A549 (cell line): ENCODE measurements at regions not wholly inside any gene's neighbourhood (a gene's known extent, or its start where the extent isn't known, plus 50 kb on each side); places are given as distances from the start of the nearest gene placed in this dataset.

ENCODE experiments used
- ATAC-seq, 2 experiments: fragments of 200-7000 bp in 1 of 2; fragments of >200 bp in 1 of 2; cut with Nextera tagmentation in 1 of 2; cut with Tn5 transposase in 1 of 2; 3 replicates each; pipeline versions ENCODE4 v1.8.0 to v1.9.1; 2018 to 2020; ENCODE audit warnings: mild to moderate bottlenecking in 1 of 2, moderate library complexity in 1 of 2
- CTCF ChIA-PET: fragments of 300-600 bp; sonication (Branson Sonifier 250); formaldehyde crosslinking; extraction: SDS; loops from one replicate; lab custom pipeline; 2021; ENCODE audit warnings: antibody characterized with exemption, inconsistent platforms; lab: Yijun Ruan, JAX
- POLR2A ChIA-PET: fragments of 350-600 bp; formaldehyde crosslinking; extraction: SDS; loops from one replicate; lab custom pipeline; 2021; ENCODE audit warnings: antibody characterized with exemption, inconsistent platforms; lab: Yijun Ruan, JAX
- DNase-seq, 2 experiments: peaks; one replicate each; pipeline versions ENCODE4 v3.0.0 to v3.0.0-alpha.2; 2011 to 2016; ENCODE audit warnings: low read depth in 1 of 2, low spot score in 1 of 2
- FAIRE-seq: peaks from 2 replicates; lab custom pipeline; 2011; peaks lifted over from hg19 to GRCh38; lab: Jason Lieb, UNC
- H3K27ac ChIP-seq, 2 experiments: fragments of >200 bp; sonication (Bioruptor Twin); formaldehyde crosslinking; 3 replicates each; pipeline ENCODE4 v1.5.1; 2016 to 2017
- H3K4me1 ChIP-seq: fragments of >200 bp; sonication (Bioruptor Twin); formaldehyde crosslinking; 3 replicates; pipeline ENCODE4 v1.6.1; 2016
- H3K4me2 ChIP-seq: fragments of >200 bp; sonication (Bioruptor Twin); formaldehyde crosslinking; 3 replicates; pipeline ENCODE4 v1.6.1; 2016
- H3K4me3 ChIP-seq: fragments of >200 bp; sonication (Bioruptor Twin); formaldehyde crosslinking; 3 replicates; pipeline ENCODE4 v1.5.1; 2016
- H3K9me3 ChIP-seq: fragments of >200 bp; sonication (Bioruptor Twin); formaldehyde crosslinking; 3 replicates; pipeline ENCODE4 v1.6.1; 2016
- BCL3 ChIP-seq: fragments of >200 bp; sonication (Bioruptor Twin); formaldehyde crosslinking; IDR thresholded peaks from 3 replicates; pipeline ENCODE4 v1.6.1; 2016
- E2F6 ChIP-seq: IDR thresholded peaks from 2 replicates; pipeline ENCODE4 v1.6.1; 2012; ENCODE audit warnings: low read depth, borderline replicate concordance
- EHMT2 ChIP-seq: fragments of 200-600 bp; sonication (generic); IDR thresholded peaks from 2 replicates; pipeline ENCODE4 v1.6.1; 2016; ENCODE audit warnings: antibody characterized with exemption, low read depth, mild to moderate bottlenecking, moderate library complexity
- EP300 ChIP-seq, 2 experiments: fragments of >200 bp; sonication (Bioruptor Twin); formaldehyde crosslinking; IDR thresholded peaks; 2 replicates in 1 of 2; 3 replicates in 1 of 2; pipeline ENCODE4 v1.6.1; 2016 to 2017
- ESRRA ChIP-seq: fragments of 150-350 bp; IDR thresholded peaks from 2 replicates; pipeline ENCODE4 v1.6.1; 2014; ENCODE audit warnings: mild to moderate bottlenecking, low read length, borderline replicate concordance
- FOSL2 ChIP-seq, 2 experiments: fragments of 450-650 bp in 1 of 2; fragments of >200 bp in 1 of 2; sonication (Bioruptor Twin) in 1 of 2; formaldehyde crosslinking; IDR thresholded peaks; 2 replicates each; pipeline versions ENCODE4 v1.5.0 to v1.6.1; 2016 to 2020; ENCODE audit warnings: mild to moderate bottlenecking in 1 of 2, moderate library complexity in 1 of 2
- FOXS1 ChIP-seq: fragments of 250-450 bp; sonication (Bioruptor Pico); IDR thresholded peaks from 2 replicates; pipeline ENCODE4 v1.5.0; 2020; ENCODE audit warnings: mild to moderate bottlenecking, moderate library complexity
- GATA3 ChIP-seq: IDR thresholded peaks from 2 replicates; pipeline ENCODE4 v1.6.1; 2012; ENCODE audit warnings: borderline replicate concordance
- JUNB ChIP-seq: fragments of >200 bp; sonication (Bioruptor Twin); formaldehyde crosslinking; IDR thresholded peaks from 2 replicates; pipeline ENCODE4 v1.6.1; 2016
- MAFK ChIP-seq: fragments of 450-650 bp; IDR thresholded peaks from 2 replicates; pipeline ENCODE4 v1.6.1; 2014; ENCODE audit not compliant: partially characterized antibody
- MYC ChIP-seq: IDR thresholded peaks from 2 replicates; pipeline ENCODE4 v1.6.1; 2012; ENCODE audit warnings: mild to moderate bottlenecking, inconsistent platforms, low read length, improper control_type of control experiment, borderline replicate concordance
- NPAS2 ChIP-seq: fragments of 250-450 bp; sonication (Bioruptor Pico); IDR thresholded peaks from 2 replicates; pipeline ENCODE4 v1.8.0; 2022; ENCODE audit warnings: mild to moderate bottlenecking, moderate library complexity, borderline replicate concordance
- PBX3 ChIP-seq: IDR thresholded peaks from 2 replicates; pipeline ENCODE4 v1.6.1; 2012
- POLR2AphosphoS2 ChIP-seq: conservative IDR thresholded peaks from 2 replicates; pipeline ENCODE4 v1.6.1; 2012; ENCODE audit warnings: low read length, improper control_type of control experiment, inconsistent platforms
- SREBF2 ChIP-seq: fragments of 450-650 bp; IDR thresholded peaks from 2 replicates; pipeline ENCODE4 v1.6.1; 2014; ENCODE audit warnings: mild to moderate bottlenecking, moderate library complexity
- TFCP2L1 ChIP-seq: fragments of 250-450 bp; sonication (Bioruptor Pico); IDR thresholded peaks from 2 replicates; pipeline ENCODE4 v1.5.0; 2021; ENCODE audit warnings: mild to moderate bottlenecking
- ZFP36 ChIP-seq: fragments of 450-650 bp; IDR thresholded peaks from 2 replicates; pipeline ENCODE4 v1.6.1; 2014; ENCODE audit warnings: borderline replicate concordance; ENCODE audit not compliant: partially characterized antibody
- WGBS: methylation state at CpG from one replicate; pipeline ENCODE4 v1.1.6; 2017; ENCODE audit errors: missing lambda C conversion rate; 5-methylcytosine and 5-hydroxymethylcytosine counted together
- TF ChIP-seq, protein P1 (sequence below): fragments of >200 bp; sonication (Bioruptor Twin); formaldehyde crosslinking; IDR thresholded peaks from 3 replicates; pipeline ENCODE4 v1.5.1; 2016
- TF ChIP-seq, protein P2 (sequence below): fragments of 200-600 bp; sonication (generic); IDR thresholded peaks from 2 replicates; pipeline ENCODE4 v1.6.1; 2016; ENCODE audit warnings: antibody characterized with exemption, mild to moderate bottlenecking, moderate library complexity

DNA sequence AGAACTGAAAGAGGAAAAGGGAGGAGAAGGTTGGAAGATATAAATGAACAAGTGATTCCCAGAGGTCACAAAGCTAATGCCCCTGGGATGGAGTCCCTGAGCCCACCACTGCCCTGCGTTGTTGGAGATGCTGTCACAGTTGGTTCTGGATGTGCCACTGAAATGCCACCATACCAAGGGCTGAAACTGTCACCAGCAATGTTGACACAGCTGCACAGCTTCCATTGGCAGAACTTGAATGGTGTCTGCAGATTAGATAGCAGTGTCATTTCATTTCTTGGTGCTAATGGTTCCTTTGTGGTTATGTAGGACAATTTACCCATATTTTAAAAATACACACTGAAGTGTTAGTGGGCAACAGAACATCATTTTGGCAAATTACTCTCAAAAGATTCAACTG is 120.7 kb downstream of the TBXT start:
- POLR2A ChIA-PET: no interaction called here
- Histone ChIP-seq H3K27ac (peak overlapping the region in 1 of 2 experiments; percentile 48; a peak in 4 of 6 replicates), H3K4me2 (no peak overlapping the region), H3K9me3 (peaks cover 17% of the 10 kb centered on the region), H3K4me1 (peaks cover 13% of the 10 kb centered on the region; the same call in 2 of the 3 replicates), H3K4me3 (no peak overlapping the region)
- FAIRE-seq: no peak
- TF ChIP-seq, protein P1, sequence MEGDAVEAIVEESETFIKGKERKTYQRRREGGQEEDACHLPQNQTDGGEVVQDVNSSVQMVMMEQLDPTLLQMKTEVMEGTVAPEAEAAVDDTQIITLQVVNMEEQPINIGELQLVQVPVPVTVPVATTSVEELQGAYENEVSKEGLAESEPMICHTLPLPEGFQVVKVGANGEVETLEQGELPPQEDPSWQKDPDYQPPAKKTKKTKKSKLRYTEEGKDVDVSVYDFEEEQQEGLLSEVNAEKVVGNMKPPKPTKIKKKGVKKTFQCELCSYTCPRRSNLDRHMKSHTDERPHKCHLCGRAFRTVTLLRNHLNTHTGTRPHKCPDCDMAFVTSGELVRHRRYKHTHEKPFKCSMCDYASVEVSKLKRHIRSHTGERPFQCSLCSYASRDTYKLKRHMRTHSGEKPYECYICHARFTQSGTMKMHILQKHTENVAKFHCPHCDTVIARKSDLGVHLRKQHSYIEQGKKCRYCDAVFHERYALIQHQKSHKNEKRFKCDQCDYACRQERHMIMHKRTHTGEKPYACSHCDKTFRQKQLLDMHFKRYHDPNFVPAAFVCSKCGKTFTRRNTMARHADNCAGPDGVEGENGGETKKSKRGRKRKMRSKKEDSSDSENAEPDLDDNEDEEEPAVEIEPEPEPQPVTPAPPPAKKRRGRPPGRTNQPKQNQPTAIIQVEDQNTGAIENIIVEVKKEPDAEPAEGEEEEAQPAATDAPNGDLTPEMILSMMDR: no peak
- TF ChIP-seq BCL3: no peak
- TF ChIP-seq MYC: no peak
- TF ChIP-seq, protein P2, sequence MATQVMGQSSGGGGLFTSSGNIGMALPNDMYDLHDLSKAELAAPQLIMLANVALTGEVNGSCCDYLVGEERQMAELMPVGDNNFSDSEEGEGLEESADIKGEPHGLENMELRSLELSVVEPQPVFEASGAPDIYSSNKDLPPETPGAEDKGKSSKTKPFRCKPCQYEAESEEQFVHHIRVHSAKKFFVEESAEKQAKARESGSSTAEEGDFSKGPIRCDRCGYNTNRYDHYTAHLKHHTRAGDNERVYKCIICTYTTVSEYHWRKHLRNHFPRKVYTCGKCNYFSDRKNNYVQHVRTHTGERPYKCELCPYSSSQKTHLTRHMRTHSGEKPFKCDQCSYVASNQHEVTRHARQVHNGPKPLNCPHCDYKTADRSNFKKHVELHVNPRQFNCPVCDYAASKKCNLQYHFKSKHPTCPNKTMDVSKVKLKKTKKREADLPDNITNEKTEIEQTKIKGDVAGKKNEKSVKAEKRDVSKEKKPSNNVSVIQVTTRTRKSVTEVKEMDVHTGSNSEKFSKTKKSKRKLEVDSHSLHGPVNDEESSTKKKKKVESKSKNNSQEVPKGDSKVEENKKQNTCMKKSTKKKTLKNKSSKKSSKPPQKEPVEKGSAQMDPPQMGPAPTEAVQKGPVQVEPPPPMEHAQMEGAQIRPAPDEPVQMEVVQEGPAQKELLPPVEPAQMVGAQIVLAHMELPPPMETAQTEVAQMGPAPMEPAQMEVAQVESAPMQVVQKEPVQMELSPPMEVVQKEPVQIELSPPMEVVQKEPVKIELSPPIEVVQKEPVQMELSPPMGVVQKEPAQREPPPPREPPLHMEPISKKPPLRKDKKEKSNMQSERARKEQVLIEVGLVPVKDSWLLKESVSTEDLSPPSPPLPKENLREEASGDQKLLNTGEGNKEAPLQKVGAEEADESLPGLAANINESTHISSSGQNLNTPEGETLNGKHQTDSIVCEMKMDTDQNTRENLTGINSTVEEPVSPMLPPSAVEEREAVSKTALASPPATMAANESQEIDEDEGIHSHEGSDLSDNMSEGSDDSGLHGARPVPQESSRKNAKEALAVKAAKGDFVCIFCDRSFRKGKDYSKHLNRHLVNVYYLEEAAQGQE: no peak
- TF ChIP-seq POLR2AphosphoS2: no peak
- TF ChIP-seq NPAS2 (CRISPR knock-in tag): no peak
- no peak for TF ChIP-seq JUNB
- no peak for TF ChIP-seq MAFK
- TF ChIP-seq GATA3: no peak
- no peak for TF ChIP-seq TFCP2L1 (CRISPR knock-in tag)
- no peak for TF ChIP-seq E2F6
- TF ChIP-seq EHMT2: no peak
- no peak for TF ChIP-seq ESRRA
- TF ChIP-seq EP300 (IDR thresholded peaks at IDR 0.05): no peak
- TF ChIP-seq SREBF2: no peak
- ATAC-seq: no peak
- CTCF ChIA-PET: interaction anchor here (0.8 to 2.3 kb wide), 2 partner anchors 15 to 51 kb away, joined by 3 to 8 read pairs; no protein-coding TSS in a partner anchor
- 63% methylated on average over 1 of the region's 1 CpG for WGBS
- no peak for DNase-seq

GRCh38 chr6:166046226-166046625 is 121.4 kb downstream of the TBXT start:
- TF ChIP-seq FOSL2 (IDR thresholded peaks at IDR 0.05) (no peak), FOSL2 (CRISPR knock-in tag; IDR thresholded peaks at IDR 0.05) (peak; percentile 39; the same call in 1 of the 2 replicates), FOXS1 (CRISPR knock-in tag) (no peak), PBX3 (no peak), ZFP36 (no peak)
- TF ChIP-seq, all 56 proteins: peak for 1
- CTCF ChIA-PET: interaction anchor here (2.3 kb wide), 1 partner anchor 51 kb away, joined by 8 read pairs; no protein-coding TSS in a partner anchor
- POLR2A ChIA-PET: interaction anchor here (0.9 kb wide), 1 partner anchor 40 kb away, joined by 5 read pairs; no protein-coding TSS in a partner anchor
- Histone ChIP-seq H3K27ac (peak overlapping the region; percentile 48 to 50; a peak in 4 of 6 replicates), H3K4me2 (peak overlapping the region; percentile 12), H3K4me3 (no peak overlapping the region), H3K9me3 (peaks cover 13% of the 10 kb centered on the region), H3K4me1 (peaks cover 13% of the 10 kb centered on the region; the same call in 2 of the 3 replicates)
- no peak for FAIRE-seq
- peak; percentile 6 to 36 for DNase-seq
- 63% methylated on average over 2 of the region's 2 CpGs for WGBS
- peak; percentile 71 to 82 for ATAC-seq
